CD4-positive, alpha-beta T cell (primary cell): ENCODE measurements at regions not wholly inside any gene's neighbourhood (a gene's known extent, or its start where the extent isn't known, plus 50 kb on each side); places are given as distances from the start of the nearest gene placed in this dataset.

ENCODE experiments used
- ATAC-seq: fragments of 200-7000 bp; cut with Tn5 transposase; one replicate; pipeline ENCODE4 v1.10.0; 2022; ENCODE audit warnings: mild to moderate bottlenecking; ENCODE audit not compliant: poor library complexity
- CTCF ChIA-PET: fragments of 350-600 bp; sonication (Branson Sonifier 250); formaldehyde crosslinking; loops from one replicate; lab custom pipeline; 2021; ENCODE audit warnings: antibody characterized with exemption, inconsistent platforms; lab: Charles Lee
- POLR2A ChIA-PET: fragments of 350-600 bp; sonication (Branson Sonifier 250); formaldehyde crosslinking; loops from one replicate; lab custom pipeline; 2021; ENCODE audit warnings: antibody characterized with exemption, inconsistent platforms; lab: Charles Lee
- DNase-seq, 14 experiments: peaks; one replicate each; pipeline ENCODE4 v3.0.0-alpha.2; 2013 to 2020; ENCODE audit warnings: mixed read lengths in 2 of 14
- H3K27ac ChIP-seq, 2 donors: one replicate each; pipeline versions ENCODE4 v1.5.1 to v1.7.0; 2013; ENCODE audit warnings: low read length in 2 of 2, low read depth in 1 of 2, mild to moderate bottlenecking in 1 of 2
- H3K27me3 ChIP-seq, 2 experiments: 1 replicate in 1 of 2; 2 replicates in 1 of 2; pipeline versions ENCODE4 v1.6.1 to v1.7.0; 2013; ENCODE audit warnings: low read length in 2 of 2, control low read depth in 1 of 2, mild to moderate bottlenecking in 1 of 2, moderate library complexity in 1 of 2; ENCODE audit not compliant: insufficient read depth in 2 of 2, control insufficient read depth in 1 of 2
- H3K36me3 ChIP-seq: one replicate; pipeline ENCODE4 v1.6.1; 2013; ENCODE audit warnings: low read length, control low read depth; ENCODE audit not compliant: insufficient read depth
- H3K4me1 ChIP-seq: one replicate; pipeline ENCODE4 v1.6.1; 2013; ENCODE audit warnings: low read length, control low read depth; ENCODE audit not compliant: insufficient read depth
- H3K4me3 ChIP-seq: one replicate; pipeline ENCODE4 v1.5.1; 2013; ENCODE audit warnings: mild to moderate bottlenecking, low read length, moderate library complexity
- H3K9me3 ChIP-seq, 2 experiments: 1 replicate in 1 of 2; 2 replicates in 1 of 2; pipeline versions ENCODE4 v1.6.1 to v1.7.0; 2013; ENCODE audit warnings: low read length in 2 of 2, mild to moderate bottlenecking in 2 of 2, control low read depth in 1 of 2, moderate library complexity in 1 of 2; ENCODE audit not compliant: control insufficient read depth in 1 of 2, insufficient read depth in 1 of 2
- H3K27ac Mint-ChIP-seq: one replicate; pipeline ENCODE4 v1.8.0; 2020; ENCODE audit warnings: mixed read lengths
- H3K27me3 Mint-ChIP-seq: one replicate; pipeline ENCODE4 v1.8.0; 2021; ENCODE audit warnings: mixed read lengths
- H3K36me3 Mint-ChIP-seq: one replicate; pipeline ENCODE4 v1.8.0; 2021; ENCODE audit warnings: low read depth, mixed read lengths
- H3K4me1 Mint-ChIP-seq: one replicate; pipeline ENCODE4 v1.8.0; 2021; ENCODE audit warnings: low read depth, mixed read lengths
- H3K4me3 Mint-ChIP-seq: one replicate; pipeline ENCODE4 v1.8.0; 2020; ENCODE audit warnings: mild to moderate bottlenecking, mixed read lengths
- H3K9me3 Mint-ChIP-seq: one replicate; pipeline ENCODE4 v1.8.0; 2020; ENCODE audit warnings: mixed read lengths
- intact Hi-C, 2 experiments: fragments of 100-400 bp; cut with DNase I in 1 of 2; cut with micrococcal nuclease in 1 of 2; formaldehyde crosslinking; loops; one replicate each; pipeline versions ENCODE4 v1.15.1 to v1.9.0; 2023 to 2025; cut with DNase I, micrococcal nuclease
- TF ChIP-seq, protein P1 (sequence below): fragments of 200-600 bp; IDR thresholded peaks from one replicate; pipeline ENCODE4 v1.8.0; 2022; ENCODE audit warnings: antibody characterized with exemption, mild to moderate bottlenecking

GRCh38 chr2:7207631-7208030, 290.4 kb downstream of the RNF144A start:
- H3K9me3 ChIP-seq = no peaks in the 10 kb centered on the region
- H3K27ac Mint-ChIP-seq = no peak overlapping the region
- no peak for DNase-seq
- H3K4me1 ChIP-seq = no peaks in the 10 kb centered on the region
- no peak for ATAC-seq
- intact Hi-C loops = loop anchor here in 1 of 2 experiments (10.0 kb wide), 1 partner anchor 1557 kb away; no protein-coding TSS in a partner anchor
- H3K4me3 ChIP-seq = no peak overlapping the region
- no peaks in the 10 kb centered on the region for H3K4me1 Mint-ChIP-seq
- no peak overlapping the region for H3K27ac ChIP-seq
- H3K27me3 Mint-ChIP-seq = no peaks in the 10 kb centered on the region
- no peaks in the 10 kb centered on the region for H3K27me3 ChIP-seq
- TF ChIP-seq, protein P1, sequence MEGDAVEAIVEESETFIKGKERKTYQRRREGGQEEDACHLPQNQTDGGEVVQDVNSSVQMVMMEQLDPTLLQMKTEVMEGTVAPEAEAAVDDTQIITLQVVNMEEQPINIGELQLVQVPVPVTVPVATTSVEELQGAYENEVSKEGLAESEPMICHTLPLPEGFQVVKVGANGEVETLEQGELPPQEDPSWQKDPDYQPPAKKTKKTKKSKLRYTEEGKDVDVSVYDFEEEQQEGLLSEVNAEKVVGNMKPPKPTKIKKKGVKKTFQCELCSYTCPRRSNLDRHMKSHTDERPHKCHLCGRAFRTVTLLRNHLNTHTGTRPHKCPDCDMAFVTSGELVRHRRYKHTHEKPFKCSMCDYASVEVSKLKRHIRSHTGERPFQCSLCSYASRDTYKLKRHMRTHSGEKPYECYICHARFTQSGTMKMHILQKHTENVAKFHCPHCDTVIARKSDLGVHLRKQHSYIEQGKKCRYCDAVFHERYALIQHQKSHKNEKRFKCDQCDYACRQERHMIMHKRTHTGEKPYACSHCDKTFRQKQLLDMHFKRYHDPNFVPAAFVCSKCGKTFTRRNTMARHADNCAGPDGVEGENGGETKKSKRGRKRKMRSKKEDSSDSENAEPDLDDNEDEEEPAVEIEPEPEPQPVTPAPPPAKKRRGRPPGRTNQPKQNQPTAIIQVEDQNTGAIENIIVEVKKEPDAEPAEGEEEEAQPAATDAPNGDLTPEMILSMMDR = no peak
- POLR2A ChIA-PET = no interaction called here
- CTCF ChIA-PET = no interaction called here
- no peaks in the 10 kb centered on the region for H3K36me3 Mint-ChIP-seq
- H3K9me3 Mint-ChIP-seq = no peaks in the 10 kb centered on the region
- H3K4me3 Mint-ChIP-seq = no peak overlapping the region
- no peaks in the 10 kb centered on the region for H3K36me3 ChIP-seq

DNA sequence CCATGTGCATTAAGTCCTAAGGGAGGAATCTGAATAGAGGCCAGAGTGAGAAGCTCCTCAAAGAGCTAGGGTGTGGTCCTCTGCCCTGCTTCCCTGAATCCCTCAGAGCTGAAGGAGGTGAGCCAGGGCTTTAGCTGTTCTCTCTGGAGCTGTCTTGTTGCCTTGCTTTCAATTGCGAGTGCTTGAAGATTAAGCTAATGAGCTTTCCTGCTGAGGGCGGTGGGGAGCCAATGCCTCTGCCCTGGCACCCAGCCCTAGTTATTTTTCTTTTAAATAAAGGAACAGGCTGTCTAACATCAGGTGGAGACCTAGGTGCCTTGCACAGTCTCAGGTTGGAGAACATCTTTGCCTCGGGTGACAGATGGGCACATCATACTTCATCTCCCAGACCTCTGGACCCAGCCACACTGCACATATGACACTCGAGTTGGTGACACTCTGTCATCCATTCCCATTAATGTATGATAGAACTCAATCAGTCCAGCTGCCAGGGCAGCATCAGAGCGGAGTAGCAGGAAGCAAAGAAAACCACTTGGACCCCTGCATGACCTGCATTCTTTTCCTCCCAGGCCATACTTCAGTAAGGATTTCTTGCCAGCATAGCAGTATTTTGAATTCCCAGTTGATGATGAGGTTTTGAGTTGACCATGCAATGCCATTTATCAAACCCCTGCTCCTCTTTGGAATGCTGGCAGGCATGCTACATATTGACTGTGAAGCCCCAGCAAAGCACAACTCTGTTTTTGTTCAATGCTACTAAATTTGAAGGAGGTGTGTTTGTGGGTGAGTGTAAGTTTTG, 292.7 kb downstream of the RNF144A start:
- Mint-ChIP-seq H3K27ac (no peak overlapping the region), H3K4me1 (no peaks in the 10 kb centered on the region), H3K9me3 (no peaks in the 10 kb centered on the region), H3K27me3 (no peaks in the 10 kb centered on the region), H3K4me3 (no peak overlapping the region), H3K36me3 (no peaks in the 10 kb centered on the region)
- Histone ChIP-seq H3K27ac (no peak overlapping the region), H3K4me1 (no peaks in the 10 kb centered on the region), H3K36me3 (no peaks in the 10 kb centered on the region), H3K9me3 (no peaks in the 10 kb centered on the region), H3K4me3 (no peak overlapping the region), H3K27me3 (no peaks in the 10 kb centered on the region)
- ChIA-PET POLR2A (no interaction called here), CTCF (no interaction called here)
- ATAC-seq (no peak), DNase-seq (no peak)
- TF ChIP-seq, protein P1 = no peak
- intact Hi-C loops = loop anchor here in 1 of 2 experiments (10.0 kb wide), 1 partner anchor 1555 kb away; no protein-coding TSS in a partner anchor

- H3K4me1 Mint-ChIP-seq = no peaks in the 10 kb centered on the region
- Histone ChIP-seq H3K27me3 (no peaks in the 10 kb centered on the region), H3K4me3 (no peak overlapping the region), H3K9me3 (no peaks in the 10 kb centered on the region), H3K4me1 (no peaks in the 10 kb centered on the region), H3K36me3 (no peaks in the 10 kb centered on the region), H3K27ac (no peak overlapping the region)
- TF ChIP-seq, protein P1 = no peak
- no peaks in the 10 kb centered on the region for H3K36me3 Mint-ChIP-seq
- H3K4me3 Mint-ChIP-seq = no peak overlapping the region
- no peak for DNase-seq
- intact Hi-C loops = no loop called here
- H3K27me3 Mint-ChIP-seq = no peaks in the 10 kb centered on the region
- no peak for ATAC-seq
- H3K27ac Mint-ChIP-seq = no peak overlapping the region
- ChIA-PET POLR2A (no interaction called here), CTCF (no interaction called here)
- H3K9me3 Mint-ChIP-seq = no peaks in the 10 kb centered on the region
These were observed 293.5 kb downstream of the RNF144A start for GRCh38 chr2:7210712-7211111.
